ENCODE measurements at regions not wholly inside any gene's neighbourhood (a gene's known extent, or its start where the extent isn't known, plus 50 kb on each side); places are given as distances from the start of the nearest gene placed in this dataset.

DNA sequence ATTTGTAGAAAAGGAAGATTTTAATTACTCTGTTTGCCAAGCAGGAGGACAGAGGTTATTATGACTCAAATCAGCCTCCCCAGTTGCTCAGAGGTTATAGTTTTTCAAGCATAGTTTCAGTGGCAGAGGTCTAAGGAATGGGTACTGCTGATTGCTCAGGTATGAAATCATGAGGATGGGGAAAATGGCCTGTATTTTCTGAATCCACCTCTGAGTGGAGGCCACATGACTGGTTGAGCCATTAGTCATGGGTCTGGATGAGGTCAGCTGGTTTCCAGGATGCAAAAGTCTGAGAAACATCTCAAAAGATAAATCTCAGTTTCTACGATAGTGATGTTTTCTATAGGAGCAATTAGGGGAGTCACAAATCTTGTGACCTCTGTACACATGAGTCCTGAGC, 62.8 kb upstream of the CEACAM8 start (continued):
- TF ChIP-seq, protein P1, sequence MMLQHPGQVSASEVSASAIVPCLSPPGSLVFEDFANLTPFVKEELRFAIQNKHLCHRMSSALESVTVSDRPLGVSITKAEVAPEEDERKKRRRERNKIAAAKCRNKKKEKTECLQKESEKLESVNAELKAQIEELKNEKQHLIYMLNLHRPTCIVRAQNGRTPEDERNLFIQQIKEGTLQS (IDR thresholded peaks at IDR 0.05; ENCODE audit: insufficient read depth, low read depth, low read length): no peak
- no peak for TF ChIP-seq CHD2 (IDR thresholded peaks at IDR 0.05; ENCODE audit: low read length)
